ENCODE measurements at regions not wholly inside any gene's neighbourhood (a gene's known extent, or its start where the extent isn't known, plus 50 kb on each side); places are given as distances from the start of the nearest gene placed in this dataset.

- DNase-seq (ENCODE audit: extremely low read depth, low read depth) = no peak
- no peak overlapping the region for H3K4me3 ChIP-seq (replicated peaks; ENCODE audit: low read depth, low read length)
- no peak for TF ChIP-seq CTCF (IDR thresholded peaks at IDR 0.05; ENCODE audit: low read depth, low read length, missing control alignments)
Observed at GRCh38 chr12:93011100-93011499, 82.0 kb upstream of the EEA1 start.

- no peak for DNase-seq (ENCODE audit: extremely low read depth, low read depth)
- H3K4me3 ChIP-seq (replicated peaks; ENCODE audit: low read depth, low read length) = no peak overlapping the region
- no peak for TF ChIP-seq CTCF (IDR thresholded peaks at IDR 0.05; ENCODE audit: low read depth, low read length, missing control alignments)
Observed at GRCh38 chr12:93015871-93016751, 87.0 kb upstream of the EEA1 start.

- no peak for TF ChIP-seq CTCF (IDR thresholded peaks at IDR 0.05; ENCODE audit: low read depth, low read length, missing control alignments)
- DNase-seq (ENCODE audit: extremely low read depth, low read depth) = no peak
- H3K4me3 ChIP-seq (replicated peaks; ENCODE audit: low read depth, low read length) = no peak overlapping the region
Observed at GRCh38 chr12:93016752-93017350, 87.8 kb upstream of the EEA1 start.

- DNase-seq (ENCODE audit: extremely low read depth, low read depth) = no peak
- no peak for TF ChIP-seq CTCF (IDR thresholded peaks at IDR 0.05; ENCODE audit: low read depth, low read length, missing control alignments)
- H3K4me3 ChIP-seq (replicated peaks; ENCODE audit: low read depth, low read length) = no peak overlapping the region
Observed at GRCh38 chr12:93018610-93019009, 89.5 kb upstream of the EEA1 start.

GRCh38 chr12:93019212-93019927 is 90.3 kb upstream of the EEA1 start:
- no peak for DNase-seq (ENCODE audit: extremely low read depth, low read depth)
- TF ChIP-seq CTCF (IDR thresholded peaks at IDR 0.05; ENCODE audit: low read depth, low read length, missing control alignments) = no peak
- H3K4me3 ChIP-seq (replicated peaks; ENCODE audit: low read depth, low read length) = no peak overlapping the region

- no peak overlapping the region for H3K4me3 ChIP-seq (replicated peaks; ENCODE audit: low read depth, low read length)
- no peak for DNase-seq (ENCODE audit: extremely low read depth, low read depth)
- no peak for TF ChIP-seq CTCF (IDR thresholded peaks at IDR 0.05; ENCODE audit: low read depth, low read length, missing control alignments)
Observed at GRCh38 chr12:93019975-93020630, 91.0 kb upstream of the EEA1 start.

All from HFF-Myc (cell line).